Subcutaneous abdominal adipose tissue (tissue), 5 donors: ENCODE measurements at regions not wholly inside any gene's neighbourhood (a gene's known extent, or its start where the extent isn't known, plus 50 kb on each side); places are given as distances from the start of the nearest gene placed in this dataset.

ENCODE experiments used
- H3K27ac ChIP-seq: one replicate; pipeline ENCODE4 v1.7.0; 2013; ENCODE audit warnings: low read depth, mild to moderate bottlenecking, inconsistent platforms, low read length, moderate library complexity
- H3K27me3 ChIP-seq, 5 donors: one replicate each; pipeline ENCODE4 v1.7.0; 2013; ENCODE audit warnings: low read length in 5 of 5, inconsistent platforms in 1 of 5; ENCODE audit not compliant: control insufficient read depth in 5 of 5, insufficient read depth in 4 of 5
- H3K36me3 ChIP-seq, 5 donors: one replicate each; pipeline ENCODE4 v1.7.0; 2013; ENCODE audit warnings: low read length in 5 of 5; ENCODE audit not compliant: control insufficient read depth in 5 of 5, insufficient read depth in 5 of 5
- H3K4me1 ChIP-seq, 5 donors: one replicate each; pipeline ENCODE4 v1.7.0; 2013; ENCODE audit warnings: low read length in 5 of 5, mild to moderate bottlenecking in 3 of 5, moderate library complexity in 1 of 5; ENCODE audit not compliant: control insufficient read depth in 5 of 5, insufficient read depth in 5 of 5
- H3K4me3 ChIP-seq, 5 donors: one replicate each; pipeline ENCODE4 v1.7.0; 2013; ENCODE audit warnings: low read length in 5 of 5, low read depth in 1 of 5
- H3K9ac ChIP-seq, 5 donors: one replicate each; pipeline ENCODE4 v1.7.0; 2013; ENCODE audit warnings: low read length in 5 of 5, mild to moderate bottlenecking in 4 of 5, moderate library complexity in 3 of 5
- H3K9me3 ChIP-seq, 5 donors: one replicate each; pipeline ENCODE4 v1.7.0; 2013; ENCODE audit warnings: low read length in 5 of 5; ENCODE audit not compliant: control insufficient read depth in 5 of 5
- donor health status: healthy.
- donor health status: healthy.
- donor health status: healthy.
- donor health status: healthy.
- donor health status: healthy.

DNA sequence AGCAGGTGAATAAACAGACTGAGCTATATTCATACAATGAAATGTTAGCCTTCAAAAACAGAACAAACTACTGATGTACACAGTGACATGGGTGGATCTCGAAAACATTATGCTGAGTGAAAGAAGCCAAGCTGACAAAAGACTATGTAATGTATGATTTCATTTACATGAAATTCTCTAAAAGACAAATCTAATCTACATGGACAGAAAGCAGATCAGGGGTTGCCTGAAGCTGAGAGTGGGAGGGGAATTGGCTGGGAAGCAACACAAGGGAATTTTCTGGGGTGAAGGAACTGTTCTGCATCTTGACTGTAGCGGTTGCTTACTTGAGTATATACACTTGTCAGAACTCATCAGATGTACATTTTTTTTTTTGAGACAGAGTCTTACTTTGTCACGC is 121.7 kb upstream of the SVIL start:
- H3K9me3 ChIP-seq, result no peaks in the 10 kb centered on the region
- no peak overlapping the region for H3K9ac ChIP-seq
- no peaks in the 10 kb centered on the region for H3K27me3 ChIP-seq
- peaks cover 0 to 15% (median 2%) of the 10 kb centered on the region in 5 donors for H3K4me1 ChIP-seq
- H3K36me3 ChIP-seq, result no peaks in the 10 kb centered on the region
- H3K27ac ChIP-seq, result no peak overlapping the region
- H3K4me3 ChIP-seq, result no peak overlapping the region

- Histone ChIP-seq H3K27ac (no peak overlapping the region), H3K36me3 (no peaks in the 10 kb centered on the region), H3K4me1 (peaks cover 0 to 19% (median 17%) of the 10 kb centered on the region in 5 donors), H3K27me3 (no peaks in the 10 kb centered on the region), H3K4me3 (no peak overlapping the region), H3K9me3 (peaks cover 0 to 2% (median 0%) of the 10 kb centered on the region in 5 donors), H3K9ac (no peak overlapping the region)
These were observed 118.5 kb upstream of the SVIL start for GRCh38 chr10:29753283-29753682.

DNA sequence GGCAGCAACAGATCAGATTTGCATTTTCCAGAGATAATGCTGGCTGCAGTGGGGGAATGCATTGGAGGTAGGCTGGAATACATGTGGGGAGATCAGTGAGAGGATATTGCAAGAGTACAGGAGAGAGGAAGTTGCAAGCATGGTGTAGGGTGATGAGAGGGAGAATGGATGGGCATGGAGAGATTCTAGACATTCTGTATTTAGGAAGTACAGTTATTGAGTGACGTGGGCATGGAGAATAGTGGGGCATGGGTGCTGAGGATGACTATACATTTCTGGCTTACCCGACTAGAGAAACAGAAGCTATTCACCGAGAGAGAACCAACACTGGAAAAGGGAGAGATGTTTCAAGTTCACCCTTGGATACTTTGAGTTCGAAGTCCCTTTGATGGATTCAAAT is 116.9 kb upstream of the SVIL start:
- no peak overlapping the region for H3K9ac ChIP-seq
- H3K27ac ChIP-seq, result peak overlapping the region; percentile 55
- H3K27me3 ChIP-seq, result no peaks in the 10 kb centered on the region
- H3K4me3 ChIP-seq, result no peak overlapping the region
- no peaks in the 10 kb centered on the region for H3K36me3 ChIP-seq
- H3K4me1 ChIP-seq, result peaks cover 0 to 19% (median 8%) of the 10 kb centered on the region in 5 donors
- peaks cover 0 to 2% (median 0%) of the 10 kb centered on the region in 5 donors for H3K9me3 ChIP-seq

- H3K4me1 ChIP-seq, result peaks cover 0 to 23% (median 9%) of the 10 kb centered on the region in 5 donors
- peaks cover 0 to 2% (median 0%) of the 10 kb centered on the region in 5 donors for H3K9me3 ChIP-seq
- no peak overlapping the region for H3K4me3 ChIP-seq
- no peaks in the 10 kb centered on the region for H3K36me3 ChIP-seq
- H3K27ac ChIP-seq, result peak overlapping the region; percentile 55
- H3K9ac ChIP-seq, result no peak overlapping the region
- no peaks in the 10 kb centered on the region for H3K27me3 ChIP-seq
These were observed 116.5 kb upstream of the SVIL start for GRCh38 chr10:29751240-29751639.

DNA sequence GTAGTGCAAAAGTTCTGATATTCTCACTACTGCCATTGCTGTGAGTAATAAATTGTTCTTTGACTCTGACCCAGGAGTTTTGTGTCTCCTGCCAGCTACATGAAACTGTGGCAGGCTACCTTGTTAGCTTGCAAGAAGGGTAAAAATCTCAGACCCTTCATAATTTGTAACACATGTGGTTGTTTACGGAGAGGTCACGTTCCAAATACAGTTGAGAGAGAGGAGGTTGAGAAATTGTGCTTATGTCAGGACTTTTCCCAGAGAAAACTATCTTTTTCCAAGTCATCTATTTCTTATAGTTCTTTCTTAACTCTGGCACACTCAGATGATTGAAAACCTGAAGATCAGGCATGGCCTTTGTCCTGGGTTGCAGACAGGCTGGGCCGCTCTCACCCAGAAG is 114.4 kb upstream of the SVIL start:
- H3K36me3 ChIP-seq, result no peaks in the 10 kb centered on the region
- H3K27me3 ChIP-seq, result no peaks in the 10 kb centered on the region
- peak overlapping the region; percentile 47 for H3K27ac ChIP-seq
- peaks cover 0 to 2% (median 0%) of the 10 kb centered on the region in 5 donors for H3K9me3 ChIP-seq
- H3K4me1 ChIP-seq, result peaks cover 0 to 26% (median 11%) of the 10 kb centered on the region in 5 donors
- H3K4me3 ChIP-seq, result no peak overlapping the region
- H3K9ac ChIP-seq, result no peak overlapping the region

- Histone ChIP-seq H3K4me1 (peaks cover 0 to 26% (median 11%) of the 10 kb centered on the region in 5 donors), H3K36me3 (no peaks in the 10 kb centered on the region), H3K9me3 (peaks cover 0 to 2% (median 0%) of the 10 kb centered on the region in 5 donors), H3K27ac (no peak overlapping the region), H3K9ac (no peak overlapping the region), H3K4me3 (no peak overlapping the region), H3K27me3 (no peaks in the 10 kb centered on the region)
These were observed 113.4 kb upstream of the SVIL start for GRCh38 chr10:29748109-29748650.

GRCh38 chr10:29746080-29746797 is 111.5 kb upstream of the SVIL start:
- Histone ChIP-seq H3K27ac (no peak overlapping the region), H3K9ac (no peak overlapping the region), H3K36me3 (no peaks in the 10 kb centered on the region), H3K9me3 (peaks cover 0 to 2% (median 0%) of the 10 kb centered on the region in 5 donors), H3K27me3 (no peaks in the 10 kb centered on the region), H3K4me3 (no peak overlapping the region), H3K4me1 (peaks cover 0 to 22% (median 10%) of the 10 kb centered on the region in 5 donors)

DNA sequence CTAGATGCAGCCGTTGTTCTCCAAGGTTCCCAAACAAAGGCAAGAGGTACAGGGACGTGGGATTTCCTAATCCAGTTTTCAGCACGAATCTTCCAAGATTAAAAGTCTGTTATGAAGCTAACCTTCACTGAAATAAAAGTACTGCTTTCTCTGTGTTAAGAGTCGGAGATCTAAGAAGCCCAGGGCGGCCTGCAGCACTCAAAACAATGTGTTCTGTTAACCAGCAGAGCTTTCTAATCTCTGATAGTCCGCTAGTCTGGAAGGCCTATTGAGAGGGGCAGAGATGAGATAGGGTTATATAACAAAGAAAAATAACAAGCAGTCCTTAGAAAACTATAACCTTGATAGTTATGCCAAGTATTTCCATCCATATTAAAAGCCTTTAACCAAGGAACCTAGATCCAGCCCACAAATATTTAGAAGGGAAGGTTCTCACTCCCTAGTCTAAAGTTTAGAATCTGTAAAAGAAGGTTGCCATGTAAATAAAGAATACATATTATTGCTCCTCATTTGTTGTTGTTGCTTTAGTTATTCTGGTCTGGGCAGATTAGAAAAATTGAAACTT is 106.3 kb upstream of the SVIL start:
- Histone ChIP-seq H3K36me3 (no peaks in the 10 kb centered on the region), H3K9ac (no peak overlapping the region), H3K9me3 (no peaks in the 10 kb centered on the region), H3K27me3 (no peaks in the 10 kb centered on the region), H3K4me3 (no peak overlapping the region), H3K27ac (peak overlapping the region; percentile 16), H3K4me1 (peaks cover 0 to 15% (median 11%) of the 10 kb centered on the region in 5 donors)

DNA sequence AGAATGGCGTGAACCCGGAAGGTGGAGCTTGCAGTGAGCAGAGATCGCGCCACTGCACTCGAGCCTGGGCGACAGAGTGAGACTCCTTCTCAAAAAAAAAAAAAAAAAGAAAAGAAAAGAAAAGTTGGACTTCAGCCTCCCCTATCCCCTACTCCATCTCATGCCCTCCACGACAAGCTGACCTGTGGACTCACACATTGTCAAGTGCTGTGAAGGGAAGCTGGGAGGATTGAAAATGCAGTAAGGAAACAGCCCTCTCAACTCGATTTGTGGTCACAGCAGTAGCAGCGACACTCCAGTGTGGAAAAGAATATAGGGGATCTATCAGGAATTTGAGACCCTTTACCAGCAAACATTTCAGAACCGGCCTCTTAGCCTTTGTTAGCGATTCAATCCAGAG is 103.6 kb upstream of the SVIL start:
- no peaks in the 10 kb centered on the region for H3K9me3 ChIP-seq
- H3K4me3 ChIP-seq, result no peak overlapping the region
- peaks cover 0 to 29% (median 22%) of the 10 kb centered on the region in 5 donors for H3K4me1 ChIP-seq
- no peaks in the 10 kb centered on the region for H3K27me3 ChIP-seq
- no peaks in the 10 kb centered on the region for H3K36me3 ChIP-seq
- H3K9ac ChIP-seq, result no peak overlapping the region
- H3K27ac ChIP-seq, result no peak overlapping the region

DNA sequence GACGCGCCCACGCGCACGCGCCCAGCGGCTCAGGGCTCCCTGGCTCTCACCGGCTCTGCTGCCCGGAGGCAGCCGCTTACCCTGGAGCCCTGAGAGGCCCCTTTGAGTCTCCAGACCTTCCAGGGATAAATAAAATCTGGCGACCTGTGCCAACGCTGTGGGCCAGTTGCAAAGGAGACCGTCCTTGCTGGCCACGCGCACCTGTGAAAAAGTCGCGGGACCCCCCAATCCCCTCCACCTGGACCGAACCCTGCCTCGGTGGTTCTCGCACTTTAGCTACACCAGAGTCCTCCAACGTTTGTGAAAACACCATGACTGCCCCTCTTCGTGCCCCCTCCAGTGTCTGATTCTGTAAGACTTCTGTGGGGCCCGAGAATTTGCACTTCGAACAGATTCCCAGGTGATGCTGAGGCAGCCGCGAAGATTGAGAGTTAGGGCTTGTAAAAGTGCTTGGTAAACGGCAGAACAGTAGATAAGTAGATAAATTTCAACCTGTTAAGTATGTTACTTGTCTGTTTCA is 102.4 kb upstream of the SVIL start:
- peaks cover 0 to 28% (median 22%) of the 10 kb centered on the region in 5 donors for H3K4me1 ChIP-seq
- no peak overlapping the region for H3K27ac ChIP-seq
- no peaks in the 10 kb centered on the region for H3K27me3 ChIP-seq
- H3K9me3 ChIP-seq, result no peaks in the 10 kb centered on the region
- H3K4me3 ChIP-seq, result peak overlapping the region in 4 of 5 donors; percentile 79 to 86 (median 82)
- peak overlapping the region in 3 of 5 donors; percentile 65 to 91 (median 66) for H3K9ac ChIP-seq
- no peaks in the 10 kb centered on the region for H3K36me3 ChIP-seq
